GM19193 (cell line): ENCODE measurements at regions not wholly inside any gene's neighbourhood (a gene's known extent, or its start where the extent isn't known, plus 50 kb on each side); places are given as distances from the start of the nearest gene placed in this dataset.

Experiments
- POLR2A ChIP-seq: IDR thresholded peaks from 4 replicates; pipeline ENCODE4 v1.6.1; 2011; ENCODE audit not compliant: insufficient read depth, insufficient read length; ENCODE audit errors: extremely low read depth

- TF ChIP-seq POLR2A, result no peak
Measured at GRCh38 chr13:73894995-73895571, 239.1 kb downstream of the KLF12 start.

DNA sequence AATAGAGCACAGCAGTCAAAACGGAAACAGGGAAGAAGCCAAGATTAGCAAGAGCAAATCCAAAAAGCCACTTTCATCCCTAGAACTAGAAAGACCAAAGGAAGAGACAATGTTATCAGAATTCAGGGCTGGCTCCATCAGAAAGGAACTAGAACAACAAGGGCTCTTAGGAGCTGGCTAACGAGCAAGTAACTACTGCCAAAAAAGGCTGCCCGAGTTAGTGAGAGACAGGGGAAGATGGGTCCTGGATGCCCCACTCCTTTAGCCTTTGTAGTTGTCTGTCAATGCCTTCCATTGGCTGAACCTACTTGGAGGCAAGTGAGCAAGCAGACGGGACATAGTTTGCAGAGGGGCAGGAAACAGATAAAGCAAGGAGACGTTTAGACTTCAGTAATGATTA lies 240.4 kb downstream of the KLF12 start:
- no peak for TF ChIP-seq POLR2A

- TF ChIP-seq POLR2A, result no peak
Measured at GRCh38 chr13:73891805-73892204, 242.4 kb downstream of the KLF12 start.

GRCh38 chr13:73883162-73883561 lies 251.0 kb downstream of the KLF12 start:
- TF ChIP-seq POLR2A, result no peak

- no peak for TF ChIP-seq POLR2A
Measured at GRCh38 chr13:73880365-73880764, 253.8 kb downstream of the KLF12 start.

GRCh38 chr13:73879346-73880015 lies 254.7 kb downstream of the KLF12 start:
- no peak for TF ChIP-seq POLR2A

GRCh38 chr13:73877399-73877798 lies 256.8 kb downstream of the KLF12 start:
- no peak for TF ChIP-seq POLR2A

- TF ChIP-seq POLR2A, result no peak
Measured at GRCh38 chr13:73876323-73876722, 257.9 kb downstream of the KLF12 start.

- no peak for TF ChIP-seq POLR2A
Measured at GRCh38 chr13:73873940-73874830, 260.0 kb downstream of the KLF12 start.

DNA sequence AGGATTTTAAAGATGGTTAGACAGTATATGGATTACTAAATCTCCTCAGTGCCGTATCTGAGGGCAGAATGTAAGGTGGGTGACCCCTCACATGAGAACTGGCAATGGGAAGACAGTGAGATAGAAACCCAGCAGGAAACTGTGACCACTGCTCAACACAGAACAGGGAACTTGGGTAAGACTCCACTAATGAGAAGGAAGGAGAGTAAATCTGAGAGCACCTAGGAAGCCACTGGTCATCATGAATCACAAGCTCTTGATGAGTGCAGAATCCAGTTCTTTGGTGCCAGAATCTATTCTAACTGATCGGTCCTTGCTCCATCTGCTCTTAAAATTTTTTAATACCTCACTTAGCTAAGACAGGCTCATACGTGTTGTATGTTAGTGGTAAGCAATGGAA lies 261.8 kb downstream of the KLF12 start:
- TF ChIP-seq POLR2A, result no peak

DNA sequence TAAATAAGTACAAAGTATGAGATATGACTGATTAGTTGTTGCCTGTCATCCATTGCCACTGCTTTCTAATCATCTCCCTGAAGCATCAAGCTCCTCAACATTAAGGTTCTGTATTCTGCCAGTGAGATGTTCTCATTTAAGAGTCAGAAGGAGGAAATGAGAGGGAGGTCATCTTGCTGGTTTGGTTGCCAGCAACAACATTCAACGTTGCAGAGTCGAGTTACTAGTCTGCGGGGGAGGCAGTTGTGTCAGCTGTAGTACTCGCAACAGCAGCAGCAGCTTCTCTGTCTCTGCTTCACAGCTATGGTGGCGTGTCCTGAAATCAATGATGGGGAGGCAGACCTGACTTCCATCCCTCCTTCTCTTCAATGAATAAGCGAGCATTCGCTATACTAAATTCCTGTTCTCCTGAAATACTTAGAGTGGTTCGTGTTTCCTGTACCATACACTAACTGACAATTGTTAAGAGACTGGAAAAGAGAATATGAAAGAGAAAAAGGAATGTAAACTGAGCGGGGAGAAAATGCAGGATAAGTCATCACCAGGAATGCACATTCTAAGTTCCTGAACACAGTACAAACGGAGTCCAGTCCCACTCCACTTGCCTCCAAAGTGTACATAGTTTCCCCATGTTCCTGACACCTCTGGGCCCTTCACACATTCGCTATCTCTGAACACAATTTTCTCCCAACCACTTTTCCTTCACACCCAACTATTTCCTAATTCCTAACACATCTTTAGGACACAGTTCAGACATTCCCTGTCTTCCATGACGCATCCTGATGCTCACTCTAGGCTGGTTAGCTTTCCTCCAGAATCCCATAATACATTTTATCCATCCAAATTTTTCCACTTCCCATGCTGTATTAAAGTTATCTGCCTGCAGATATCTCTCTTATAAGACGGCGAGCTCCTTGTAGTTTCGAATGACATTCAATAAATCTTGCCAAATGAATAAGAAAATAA lies 263.0 kb downstream of the KLF12 start:
- no peak for TF ChIP-seq POLR2A

- TF ChIP-seq POLR2A, result no peak
Measured at GRCh38 chr13:73870036-73870741, 264.0 kb downstream of the KLF12 start.

DNA sequence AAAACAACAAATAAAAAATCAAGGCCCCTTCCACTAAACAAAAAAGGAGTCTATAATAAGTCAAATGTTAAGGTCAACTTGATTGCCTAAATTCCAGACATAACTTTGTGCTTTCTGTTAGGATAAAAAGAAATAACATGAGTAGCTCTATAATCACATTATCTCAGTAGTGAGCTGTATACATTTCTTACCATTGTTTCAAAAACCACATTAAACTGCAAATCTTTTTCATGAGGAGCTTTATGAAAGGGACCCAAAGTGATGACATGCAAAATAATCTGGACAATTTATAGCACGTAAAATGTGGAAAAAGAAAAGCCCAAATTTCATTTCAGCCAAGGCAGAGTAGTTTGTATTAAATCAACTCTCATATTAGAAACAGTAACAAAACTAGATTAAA lies 269.2 kb downstream of the KLF12 start:
- no peak for TF ChIP-seq POLR2A

GRCh38 chr13:73861136-73861535 lies 273.1 kb downstream of the KLF12 start:
- no peak for TF ChIP-seq POLR2A
